ENCODE measurements at regions not wholly inside any gene's neighbourhood (a gene's known extent, or its start where the extent isn't known, plus 50 kb on each side); places are given as distances from the start of the nearest gene placed in this dataset.
"Not testable (repeated sequence)": the region's sequence is repeated elsewhere in the genome, so short reads cannot be mapped to it uniquely, and the experiment has no call there.

DNA sequence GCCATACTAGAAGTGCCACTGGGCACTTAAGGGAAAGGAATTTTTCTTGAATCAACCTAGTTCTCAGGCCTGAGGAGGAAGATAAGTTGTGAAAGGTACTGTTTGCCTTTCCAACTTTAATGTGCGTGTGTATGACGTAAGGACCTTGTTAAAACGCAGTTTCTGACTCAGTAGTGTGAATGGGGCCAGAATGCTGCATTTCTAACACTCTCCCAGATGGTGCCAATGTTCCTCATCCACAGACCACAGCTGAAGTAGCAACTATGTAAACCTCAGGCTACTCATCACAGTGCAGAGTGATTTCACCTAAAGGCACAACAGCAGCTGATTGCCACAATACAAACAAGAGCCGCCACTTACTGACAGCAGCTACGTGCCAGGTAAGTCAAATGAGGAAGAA is 103.6 kb downstream of the OTOL1 start:
- DNase-seq (ENCODE audit: low spot score) (no peak), FAIRE-seq (no peak)

DNA sequence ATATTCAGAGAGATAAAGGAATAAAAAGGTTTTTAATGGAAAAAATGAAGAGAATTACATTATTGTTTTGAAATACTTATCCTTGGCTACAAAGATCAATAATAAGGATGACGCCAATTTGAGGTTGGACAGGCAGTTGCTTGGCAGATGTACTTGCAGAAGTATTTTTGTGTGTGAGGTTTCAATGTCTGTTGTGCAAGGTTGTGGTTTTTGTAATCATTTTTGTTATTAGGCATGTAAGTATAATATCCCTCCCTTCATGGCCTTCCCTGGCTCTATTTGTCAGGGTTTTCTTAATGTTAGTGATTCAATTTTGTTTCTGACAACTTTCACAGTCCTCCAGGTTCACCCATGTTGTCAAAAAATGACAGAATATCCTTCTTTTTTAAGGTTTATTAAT is 105.9 kb downstream of the OTOL1 start:
- FAIRE-seq: no peak
- DNase-seq (ENCODE audit: low spot score): no peak

DNA sequence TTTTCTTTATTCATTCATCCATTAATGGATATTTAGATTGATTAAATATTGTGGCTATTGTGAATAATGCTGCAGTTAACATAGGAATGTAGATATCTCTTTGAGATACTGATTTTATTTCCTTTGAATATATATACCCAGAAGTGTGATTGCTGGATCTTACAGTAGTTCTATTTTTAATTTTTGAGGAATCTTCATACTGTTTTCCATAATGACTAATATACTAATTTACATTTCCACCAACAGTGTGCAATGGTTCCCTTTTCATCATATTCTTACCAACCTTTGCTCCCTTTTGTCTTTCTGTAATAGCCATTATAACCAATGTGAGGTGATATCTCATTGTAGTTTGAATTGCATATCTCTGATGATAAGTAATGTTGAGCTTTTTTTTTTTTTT is 106.3 kb downstream of the OTOL1 start:
- DNase-seq (ENCODE audit: low spot score) (no peak), FAIRE-seq (no peak)

DNA sequence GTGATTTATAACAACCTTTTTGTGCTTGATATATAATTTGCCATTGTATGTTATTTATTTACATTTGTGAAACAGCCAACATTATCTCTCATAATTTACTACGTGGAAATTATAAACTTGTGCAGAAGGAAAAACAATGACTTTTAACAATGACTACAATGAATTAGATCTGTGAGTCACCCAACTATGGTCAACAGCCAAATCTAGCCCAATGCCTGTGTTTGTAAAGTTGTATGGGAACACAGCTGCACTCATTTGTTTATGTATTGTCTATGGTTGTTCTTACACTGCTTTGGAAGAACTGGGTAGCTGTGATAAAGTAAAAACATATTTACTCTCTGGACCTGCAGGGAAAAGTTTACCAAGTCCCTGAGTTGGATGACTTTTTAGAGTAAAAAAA is 110.4 kb downstream of the OTOL1 start:
- no peak for FAIRE-seq
- no peak for DNase-seq (ENCODE audit: low spot score)

DNA sequence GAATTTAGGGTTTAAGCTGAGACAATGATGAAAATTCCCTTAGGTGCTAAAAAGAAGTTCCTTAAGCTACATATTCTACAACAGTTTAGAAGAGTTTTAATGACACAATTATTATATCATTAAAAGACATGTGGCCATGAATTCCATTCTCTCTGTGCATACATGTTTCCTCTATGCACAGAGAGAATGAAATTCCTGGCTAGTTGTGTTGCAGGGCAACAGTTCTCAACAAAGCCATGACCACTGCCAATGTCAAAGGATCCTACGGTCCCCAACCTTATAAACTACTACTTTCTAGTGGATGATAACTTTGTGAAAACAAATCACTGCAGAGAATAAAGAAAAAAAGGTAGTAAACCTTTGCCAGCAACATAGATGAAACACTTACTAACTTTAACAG is 122.7 kb downstream of the OTOL1 start:
- FAIRE-seq (no peak), DNase-seq (ENCODE audit: low spot score) (no peak)

DNA sequence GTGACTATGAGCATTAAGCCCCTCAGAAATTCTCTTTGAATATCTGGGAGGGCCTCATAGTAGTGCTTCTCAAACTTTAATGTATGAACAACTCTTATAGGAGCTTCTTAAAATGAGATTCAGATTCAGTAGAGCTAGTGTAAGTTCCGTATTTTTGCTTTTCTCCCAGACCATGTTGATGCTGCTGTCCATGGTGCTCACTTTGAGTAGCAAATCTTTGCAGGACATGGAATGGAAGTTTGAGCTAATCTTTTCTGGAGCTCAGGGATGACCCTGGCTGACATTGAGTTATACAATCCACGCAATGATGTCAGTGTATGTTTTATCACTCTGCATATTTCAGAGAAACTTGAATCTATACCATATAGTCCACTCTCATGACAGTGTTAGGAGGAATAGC is 134.2 kb downstream of the OTOL1 start:
- DNase-seq (ENCODE audit: low spot score) (no peak), FAIRE-seq (no peak)

DNA sequence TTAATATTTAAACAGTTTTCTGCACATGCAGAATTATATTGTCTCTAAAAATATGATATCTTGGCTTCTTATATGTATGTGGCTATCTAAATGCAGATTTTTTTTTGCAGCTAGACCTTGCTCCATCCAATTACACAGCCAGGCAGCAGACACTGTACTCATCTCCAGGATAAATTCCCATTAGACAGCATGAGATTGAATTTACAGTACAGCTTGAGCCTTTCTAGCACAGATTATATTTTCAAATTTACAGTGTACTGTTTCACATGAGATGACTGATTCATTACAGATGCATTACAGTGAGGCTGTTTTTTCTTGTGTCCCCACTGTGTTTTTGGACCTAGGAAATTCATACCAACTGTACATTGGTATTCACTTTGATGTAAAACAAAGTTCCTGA is 134.9 kb downstream of the OTOL1 start:
- DNase-seq (ENCODE audit: low spot score) (no peak), FAIRE-seq (no peak)

DNA sequence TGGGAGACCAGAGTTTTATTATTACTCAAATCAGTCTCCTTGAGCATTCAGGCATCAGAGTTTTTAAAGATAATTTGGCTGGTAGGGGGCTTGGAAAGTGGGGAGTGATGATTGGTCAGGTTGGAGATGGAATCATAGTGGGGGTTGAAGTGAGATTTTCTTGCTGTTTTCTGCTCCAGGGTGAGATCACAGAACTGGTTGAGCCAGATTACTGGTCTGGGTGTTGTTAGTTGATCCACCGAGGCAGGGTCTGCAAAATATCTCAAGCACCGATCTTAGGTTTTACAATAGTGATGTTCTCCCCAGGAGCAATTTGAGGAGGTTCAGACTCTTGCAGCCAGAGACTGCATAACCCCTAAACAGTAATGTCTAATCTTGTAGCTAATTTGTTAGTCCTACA is 141.0 kb downstream of the OTOL1 start:
- DNase-seq (ENCODE audit: low spot score) (no peak), FAIRE-seq (no peak)

DNA sequence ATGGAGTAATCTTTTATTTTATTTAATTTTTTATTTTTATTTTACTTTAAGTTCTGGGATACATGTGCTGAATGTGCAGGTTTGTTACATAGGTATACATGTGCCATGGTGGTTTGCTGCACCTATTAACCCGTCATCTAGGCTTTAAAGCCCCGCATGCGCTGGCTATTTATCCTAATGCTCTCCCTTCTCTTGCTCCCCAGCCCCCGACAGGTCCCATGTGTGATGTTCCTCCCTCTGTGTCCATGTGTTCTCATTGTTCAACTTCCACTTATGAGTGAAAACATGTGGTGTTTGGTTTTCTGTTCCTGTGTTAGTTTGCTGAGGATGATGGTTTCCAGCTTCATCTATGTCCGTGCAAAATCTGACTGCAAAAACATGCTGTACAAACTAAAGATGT is 142.5 kb downstream of the OTOL1 start:
- FAIRE-seq; DNase-seq (ENCODE audit: low spot score): not testable (repeated sequence)

DNA sequence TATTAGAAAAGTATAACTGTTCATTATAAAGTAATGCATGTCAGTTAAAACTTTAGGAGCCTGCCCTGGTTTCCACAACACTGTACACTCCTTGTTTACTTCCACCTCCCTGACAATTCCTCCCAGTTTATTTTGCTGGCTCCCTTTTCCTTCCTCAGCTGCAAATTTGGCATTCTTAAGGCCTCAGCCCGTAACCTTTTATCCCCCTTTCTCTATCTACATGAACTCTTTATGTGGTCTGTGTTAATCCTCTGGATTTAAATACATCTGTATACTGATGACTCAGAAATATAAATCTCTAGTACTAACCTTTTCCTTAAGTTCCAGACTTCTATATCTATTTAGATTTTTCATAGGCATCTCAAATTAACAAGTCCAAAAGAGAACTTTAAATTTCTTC is 143.6 kb downstream of the OTOL1 start:
- DNase-seq (ENCODE audit: low spot score): no peak
- FAIRE-seq: no peak

DNA sequence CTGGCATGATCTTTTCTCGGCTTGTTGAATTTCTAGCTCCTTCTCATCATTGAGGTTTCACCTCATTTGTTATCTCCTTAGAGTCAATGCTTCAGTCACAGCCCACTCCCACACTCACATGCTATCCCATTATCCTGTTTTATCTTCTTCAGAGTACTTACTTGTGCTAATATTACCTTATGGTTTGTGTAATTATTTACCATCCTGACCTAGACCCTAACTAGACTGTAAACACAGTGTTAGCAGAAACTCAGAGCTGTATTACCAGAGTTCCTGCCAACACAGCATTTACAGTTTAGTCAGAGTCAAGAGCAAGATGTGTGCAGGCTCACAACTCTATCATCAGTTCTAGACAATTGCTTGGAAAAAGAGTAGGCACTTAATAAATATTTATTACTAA is 144.7 kb downstream of the OTOL1 start:
- DNase-seq (ENCODE audit: low spot score): no peak

DNA sequence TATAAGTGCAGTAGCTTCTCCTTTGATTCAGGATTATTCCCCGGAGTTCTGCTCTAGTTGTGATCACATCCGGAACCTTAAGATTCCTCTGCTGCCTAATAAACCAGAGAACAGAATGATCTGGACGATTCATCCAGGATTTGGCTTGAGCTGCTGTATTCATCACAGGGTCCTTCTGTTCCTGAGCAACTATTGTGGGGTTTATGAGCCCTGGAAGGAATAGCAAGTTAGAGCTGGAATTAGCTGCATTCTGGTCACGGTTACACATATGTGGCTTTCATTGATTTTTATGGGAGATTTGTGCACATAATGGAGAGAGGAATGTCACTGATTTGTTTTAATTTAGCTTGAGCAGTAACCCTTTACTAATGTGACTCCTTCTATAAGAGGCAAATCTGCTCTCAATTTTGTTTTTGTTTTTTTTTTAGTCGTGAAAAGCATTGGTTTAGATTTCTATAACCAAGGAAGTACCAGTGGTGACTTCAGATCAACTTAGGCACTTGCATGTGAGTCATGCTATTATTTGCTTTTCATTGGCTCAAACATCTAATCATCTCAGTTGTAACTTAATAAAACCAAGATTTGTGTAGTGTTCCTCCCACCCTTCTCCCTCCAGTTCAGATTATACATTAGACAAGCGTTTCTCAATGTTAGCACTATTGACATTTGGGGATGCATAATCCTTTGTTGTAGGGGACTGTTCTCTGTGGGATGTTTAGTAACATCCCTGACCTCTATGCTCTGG is 148.5 kb downstream of the OTOL1 start:
- no peak for DNase-seq (ENCODE audit: low spot score)
- FAIRE-seq: no peak

More for the DNA sequence above, 144.7 kb downstream of the OTOL1 start:
- FAIRE-seq: no peak

DNA sequence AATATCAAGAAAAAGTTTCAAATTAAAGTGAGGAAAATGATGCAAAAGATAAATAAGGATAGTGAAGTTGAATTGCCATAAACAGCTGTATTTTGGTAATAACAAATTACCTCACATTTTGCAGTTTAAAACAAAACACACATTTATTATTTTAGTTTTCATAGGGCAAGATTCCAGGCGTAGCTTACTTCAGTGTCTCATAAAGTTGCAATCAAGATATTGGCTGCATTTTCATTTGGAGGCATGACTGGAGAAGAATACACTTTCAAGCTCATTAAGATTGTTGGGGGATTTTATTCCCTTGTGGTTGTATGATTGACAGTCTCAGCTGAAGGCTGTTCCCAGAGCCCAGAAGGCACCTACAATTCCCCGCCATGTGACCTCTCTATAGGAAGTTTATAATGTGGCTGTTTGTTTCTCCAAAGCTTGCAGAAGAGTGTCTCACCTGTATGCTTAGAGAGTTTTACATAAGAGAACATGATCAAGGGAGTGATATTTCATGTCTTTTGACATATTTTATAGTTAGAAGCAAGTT is 151.4 kb downstream of the OTOL1 start:
- FAIRE-seq: no peak
- no peak for DNase-seq (ENCODE audit: low spot score)

DNA sequence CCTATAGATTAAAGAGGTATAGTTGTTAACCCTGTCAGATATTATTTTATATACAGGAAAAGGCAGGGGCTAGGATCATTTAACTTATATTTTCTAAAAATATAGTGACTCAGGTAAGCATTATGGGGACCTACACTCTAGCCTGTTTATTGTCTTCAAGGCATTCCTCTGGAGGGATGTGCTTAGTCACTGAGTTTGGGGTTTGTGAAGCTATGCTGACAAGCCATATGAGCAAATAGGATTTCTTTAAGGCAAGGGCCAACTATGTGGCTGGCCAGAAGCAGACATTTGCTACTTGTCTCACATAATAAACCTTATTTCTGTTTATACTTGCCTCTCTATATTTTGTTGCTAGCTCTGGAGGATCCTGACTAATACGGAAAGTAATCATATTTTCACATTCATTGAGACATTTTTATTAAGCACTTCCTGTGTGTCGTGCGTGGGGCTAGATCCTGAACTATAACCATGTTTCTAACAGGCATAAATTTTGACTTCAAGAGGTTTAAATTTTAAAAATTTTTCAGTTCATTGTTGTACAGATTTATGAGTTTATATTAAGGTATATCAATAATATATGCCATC is 153.4 kb downstream of the OTOL1 start:
- FAIRE-seq: no peak
- DNase-seq (ENCODE audit: low spot score): no peak

DNA sequence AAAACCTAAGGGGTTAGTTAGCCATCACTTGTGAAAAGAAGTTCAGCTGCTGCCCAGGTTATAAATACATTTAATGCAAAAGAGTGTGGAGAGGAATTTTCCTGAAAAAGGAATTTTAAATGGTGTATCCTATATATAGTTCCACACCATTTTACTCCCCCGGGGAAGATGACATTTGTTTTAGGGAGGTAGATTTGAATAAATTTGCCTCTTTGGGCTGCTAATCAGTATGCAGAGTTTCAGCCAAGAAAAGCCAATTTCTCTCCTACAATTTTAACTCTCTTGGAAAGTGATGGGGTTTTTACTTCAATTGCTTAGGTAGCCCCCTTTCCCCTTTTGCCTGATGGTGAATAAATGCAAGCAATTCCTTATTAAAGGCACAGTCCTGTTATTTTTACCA is 161.2 kb downstream of the OTOL1 start:
- FAIRE-seq: no peak
- no peak for DNase-seq (ENCODE audit: low spot score)

DNA sequence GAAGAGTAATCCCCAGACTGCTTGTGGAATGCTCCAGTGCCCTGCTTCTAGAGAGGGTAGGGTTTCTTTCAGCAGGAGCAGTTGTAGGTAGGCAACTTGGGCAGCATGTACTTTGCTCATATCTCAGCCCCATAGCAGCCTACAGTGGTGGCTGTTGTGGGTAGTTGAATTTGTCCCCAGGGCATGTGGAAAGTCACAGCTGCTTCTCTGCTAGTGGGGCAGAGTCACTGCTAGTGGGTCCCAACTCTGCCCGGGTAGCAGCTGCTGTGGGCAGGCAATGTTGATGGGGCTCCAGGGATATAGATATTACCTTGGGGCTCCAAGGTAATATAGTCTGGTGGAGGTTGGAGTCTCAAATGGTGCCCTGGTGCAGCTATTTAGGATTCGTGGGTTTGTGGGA is 174.5 kb downstream of the OTOL1 start:
- DNase-seq (ENCODE audit: low spot score): no peak
- no peak for FAIRE-seq

DNA sequence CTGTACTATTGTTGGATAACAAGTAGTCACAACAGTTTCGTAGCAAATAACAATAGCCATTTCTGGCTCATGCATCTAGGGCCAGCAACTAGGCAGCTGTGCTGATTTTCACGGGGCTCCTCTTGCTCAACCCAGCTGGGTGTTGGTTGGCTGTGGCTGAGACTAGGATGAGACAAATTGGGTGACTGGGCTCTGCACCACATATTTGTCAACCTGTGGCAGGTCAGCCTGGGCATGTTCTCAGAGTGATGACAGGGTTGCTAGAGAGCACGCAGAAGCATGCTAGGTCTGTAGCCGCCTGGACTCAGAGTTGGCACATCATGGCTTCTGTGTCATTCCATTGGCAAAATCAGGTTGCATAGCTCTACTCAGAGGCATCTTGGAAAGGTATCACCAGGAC is 175.9 kb downstream of the OTOL1 start:
- FAIRE-seq (no peak), DNase-seq (ENCODE audit: low spot score) (no peak)

DNA sequence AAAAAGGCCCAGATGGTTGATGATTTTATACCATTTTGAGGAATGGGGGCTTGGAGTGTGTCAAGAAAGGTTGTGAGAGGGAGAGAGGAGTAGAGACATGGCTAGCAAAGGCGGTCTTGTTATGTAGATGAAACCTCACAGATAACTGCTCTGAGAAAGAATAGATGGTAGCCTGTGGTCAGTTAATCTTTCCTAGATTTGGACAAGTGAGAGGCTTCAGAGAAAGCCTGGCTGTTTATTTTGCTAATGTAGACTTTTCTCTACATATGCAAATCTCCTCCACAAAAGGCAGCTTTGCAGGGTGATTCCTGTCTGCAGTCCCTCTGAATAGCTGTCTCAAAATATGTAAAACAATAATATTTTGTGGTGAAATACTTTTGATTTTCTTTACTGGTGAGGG is 177.3 kb downstream of the OTOL1 start:
- no peak for DNase-seq (ENCODE audit: low spot score)

DNA sequence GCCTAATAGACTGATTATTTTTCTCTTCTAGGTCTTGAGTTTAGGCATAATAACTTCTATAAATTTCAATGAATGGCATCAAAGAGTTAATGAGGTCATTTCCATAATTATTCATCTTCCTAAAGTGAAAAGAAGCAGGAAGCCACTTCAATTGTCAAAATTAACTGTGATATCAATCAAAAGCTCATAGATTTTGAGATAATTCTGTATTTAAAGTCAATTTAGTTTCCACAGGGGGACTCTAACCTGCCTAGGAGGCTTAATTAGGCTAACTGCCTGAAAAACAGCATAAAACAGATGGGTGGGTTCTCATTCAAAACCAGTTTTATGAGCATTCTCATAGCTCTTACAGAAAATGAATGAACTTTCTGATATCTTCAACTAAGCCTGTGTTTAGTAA is 177.8 kb downstream of the OTOL1 start:
- DNase-seq (ENCODE audit: low spot score) (no peak), FAIRE-seq (no peak)

More for the DNA sequence above, 177.3 kb downstream of the OTOL1 start:
- no peak for FAIRE-seq

DNA sequence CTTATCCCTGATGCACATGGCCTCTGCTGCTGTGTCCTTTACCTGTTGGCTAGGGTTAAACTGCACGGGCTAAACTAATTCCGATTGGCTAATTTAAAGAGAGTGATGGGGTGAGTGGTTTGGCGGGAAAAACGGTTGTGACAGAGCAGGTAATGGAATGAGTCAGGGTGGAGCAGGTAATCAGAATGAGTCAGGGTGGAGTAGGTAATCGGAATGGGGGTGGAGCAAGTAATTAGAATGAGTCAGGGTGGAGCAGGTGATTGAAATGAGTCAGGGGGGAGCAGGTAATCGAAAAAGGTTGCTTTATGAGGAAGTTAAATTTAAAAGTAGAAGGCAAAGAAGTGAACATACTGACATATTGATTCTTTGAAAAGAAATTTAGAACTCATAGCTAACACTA is 185.2 kb downstream of the OTOL1 start:
- DNase-seq (ENCODE audit: low spot score); FAIRE-seq: not testable (repeated sequence)

DNA sequence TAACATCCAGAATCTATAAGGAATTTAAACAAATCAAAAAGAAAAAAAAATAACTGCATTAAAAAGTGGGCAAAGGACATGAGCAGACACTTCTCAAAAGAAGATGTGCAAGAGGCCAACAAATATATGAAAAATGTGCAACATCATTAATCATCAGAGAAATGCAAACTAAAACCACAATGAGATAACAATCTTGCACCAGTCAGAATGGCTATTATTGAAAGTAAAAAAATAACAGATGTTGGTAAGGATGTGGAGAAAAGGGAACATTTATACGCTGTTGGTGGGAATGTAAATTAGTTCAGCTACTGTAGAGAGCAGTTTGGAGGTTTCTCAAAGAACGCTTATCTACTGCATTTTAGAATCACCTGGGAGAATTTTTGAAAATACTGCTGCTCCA is 186.1 kb downstream of the OTOL1 start:
- FAIRE-seq: no peak
- no peak for DNase-seq (ENCODE audit: low spot score)

DNA sequence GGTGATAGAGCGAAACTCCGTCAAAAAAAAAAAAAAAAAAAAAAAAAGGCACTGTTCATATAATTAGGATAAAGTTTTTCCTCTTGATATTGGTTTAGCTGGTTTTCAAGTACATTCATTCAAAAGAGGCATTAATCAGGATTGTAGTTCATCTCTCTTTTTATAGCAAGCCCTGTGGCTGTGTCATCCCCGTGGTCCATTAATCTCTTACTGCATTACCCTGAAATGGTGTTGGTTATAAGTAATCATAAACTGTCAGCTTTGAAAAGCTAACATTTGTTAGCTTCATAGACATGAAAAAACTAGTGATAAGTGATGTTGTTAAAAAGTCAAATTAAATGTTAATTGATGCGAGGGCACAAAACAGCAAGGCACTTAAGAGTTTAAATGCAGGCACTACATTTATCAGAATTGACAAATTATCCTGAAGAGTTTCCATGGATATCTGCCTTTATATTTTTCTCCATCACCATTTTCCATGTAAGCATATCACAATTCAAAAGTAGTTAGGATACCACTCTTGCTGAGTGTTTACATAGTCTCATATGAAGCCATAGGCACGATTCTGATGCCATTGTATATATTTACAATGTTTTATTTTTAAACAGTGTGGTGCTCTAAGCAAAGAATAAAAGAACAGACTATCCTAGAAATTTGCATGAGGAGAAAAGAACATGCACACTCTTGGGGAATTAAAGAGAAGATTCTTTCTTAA is 193.1 kb downstream of the OTOL1 start:
- DNase-seq (ENCODE audit: low spot score) (no peak), FAIRE-seq (no peak)

DNA sequence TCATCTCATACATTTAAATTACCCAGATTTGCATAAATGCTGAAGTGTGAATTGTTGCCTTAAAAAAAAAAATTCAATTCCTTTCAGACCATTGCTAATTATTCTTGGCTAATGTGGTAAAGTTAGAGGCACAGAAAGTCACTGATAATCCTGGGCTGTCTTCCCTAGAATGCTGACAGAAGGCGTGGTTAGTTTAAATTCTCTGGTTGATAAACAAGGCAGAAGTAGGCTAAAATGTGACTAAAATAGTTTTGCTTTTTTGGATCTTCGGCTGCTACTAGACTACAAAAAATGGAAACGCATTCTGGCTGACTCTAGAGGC is 193.7 kb downstream of the OTOL1 start:
- DNase-seq (ENCODE audit: low spot score) (no peak), FAIRE-seq (no peak)

All from urothelium cell line (cell line).